ENCODE measurements at regions not wholly inside any gene's neighbourhood (a gene's known extent, or its start where the extent isn't known, plus 50 kb on each side); places are given as distances from the start of the nearest gene placed in this dataset.
"Not testable (repeated sequence)": the region's sequence is repeated elsewhere in the genome, so short reads cannot be mapped to it uniquely, and the experiment has no call there.

DNA sequence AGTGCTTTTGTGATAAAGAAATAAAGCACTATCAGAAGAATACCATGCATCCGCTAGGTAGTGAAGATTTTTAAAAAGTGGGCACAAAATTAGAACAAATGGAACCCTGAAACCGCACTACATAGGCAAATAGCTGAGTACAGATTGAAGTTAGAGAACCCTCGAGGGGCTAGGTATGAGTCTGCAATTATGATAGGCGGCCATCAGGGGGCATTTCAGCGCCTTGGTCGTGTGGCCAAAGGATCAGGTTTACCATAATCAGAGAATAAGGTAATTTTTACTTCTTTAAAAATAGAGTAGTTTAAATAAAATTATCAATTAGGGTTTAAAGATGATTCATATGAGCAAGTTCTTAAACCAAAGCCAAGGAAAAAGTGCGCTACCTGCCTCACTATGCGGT lies 129.8 kb downstream of the TMX1 start:
- Histone ChIP-seq H3K4me1 (ENCODE audit: control insufficient read depth in 2 of 2, insufficient read depth in 1 of 2, low read depth in 1 of 2, low read length in 2 of 2) (no peaks in the 10 kb centered on the region), H4K91ac (ENCODE audit: low read depth, low read length, poor library complexity) (no peak overlapping the region), H3K27me3 (ENCODE audit: control insufficient read depth in 3 of 3, insufficient read depth in 3 of 3, low read depth in 1 of 3, low read length in 3 of 3) (peaks cover 0 to 5% (median 0%) of the 10 kb centered on the region in 3 experiments), H2AFZ (ENCODE audit: low read length) (no peak overlapping the region), H4K8ac (ENCODE audit: low read depth, low read length) (no peak overlapping the region), H3K18ac (ENCODE audit: low read length) (no peak overlapping the region), H2AK5ac (ENCODE audit: low read depth, low read length) (no peak overlapping the region), H2BK120ac (ENCODE audit: low read depth, low read length) (no peak overlapping the region), H3K36me3 (replicated peaks in 1 of 2; ENCODE audit: control insufficient read depth in 2 of 2, insufficient read depth in 2 of 2, low read length in 2 of 2) (no peaks in the 10 kb centered on the region), H3K27ac (replicated peaks; ENCODE audit: low read length) (no peak overlapping the region), H3K79me1 (ENCODE audit: low read depth, low read length) (no peaks in the 10 kb centered on the region), H2BK15ac (ENCODE audit: low read length) (no peak overlapping the region), H2BK5ac (ENCODE audit: low read length) (no peak overlapping the region), H2BK12ac (ENCODE audit: low read length) (no peak overlapping the region), H3K9ac (ENCODE audit: low read depth, low read length, poor library complexity) (no peak overlapping the region), H3K4ac (ENCODE audit: low read length) (no peak overlapping the region), H3K14ac (ENCODE audit: low read length) (no peak overlapping the region), H3K23ac (ENCODE audit: low read depth, low read length, poor library complexity) (no peak overlapping the region), H3K4me3 (ENCODE audit: low read length in 2 of 2) (no peak overlapping the region), H3K9me3 (replicated peaks in 1 of 2; ENCODE audit: control insufficient read depth in 2 of 2, insufficient read depth in 1 of 2, low read depth in 1 of 2, low read length in 2 of 2) (no peaks in the 10 kb centered on the region), H3K4me2 (ENCODE audit: insufficient read depth, low read length, poor library complexity, severe bottlenecking) (no peak overlapping the region)
- DNase-seq (ENCODE audit: low spot score) = no peak
- WGBS, 2 donors (ENCODE audit: extremely low coverage in 2 of 2, insufficient read length in 2 of 2, insufficient replicate concordance in 1 of 2) = no CpG with 5 or more reads among the region's 8 CpGs

DNA sequence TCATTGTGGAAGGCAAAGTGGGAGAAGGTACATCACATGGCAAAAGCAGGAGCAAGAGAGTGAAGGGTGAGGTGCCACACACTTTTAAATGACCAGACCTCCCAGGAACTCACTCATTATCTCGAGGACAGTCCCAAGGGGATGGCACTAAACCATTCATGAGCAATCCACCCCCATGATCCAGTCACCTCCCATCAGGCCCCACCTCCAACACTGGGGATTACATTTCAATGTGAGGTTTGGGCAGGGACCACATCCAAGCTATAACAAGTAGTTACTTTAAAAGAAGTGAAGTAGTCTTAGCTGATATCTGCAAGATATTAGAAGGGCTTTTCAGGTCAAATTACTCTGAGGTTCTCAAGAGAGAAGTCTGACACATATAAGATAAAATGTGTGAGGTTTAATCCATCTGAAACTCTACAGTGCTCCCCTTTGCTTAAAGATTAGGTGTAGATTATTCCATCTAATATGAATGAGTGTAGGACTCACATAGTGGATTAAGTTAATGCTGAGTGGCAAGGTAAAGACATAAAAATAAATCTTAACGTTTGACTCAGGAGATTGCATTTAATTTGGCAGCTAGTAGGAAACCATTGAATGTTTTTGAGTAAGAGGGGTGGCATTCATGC lies 130.8 kb downstream of the TMX1 start:
- Histone ChIP-seq H2BK5ac (ENCODE audit: low read length) (no peak overlapping the region), H2BK12ac (ENCODE audit: low read length) (no peak overlapping the region), H3K36me3 (replicated peaks in 1 of 2; ENCODE audit: control insufficient read depth in 2 of 2, insufficient read depth in 2 of 2, low read length in 2 of 2) (no peaks in the 10 kb centered on the region), H2BK120ac (ENCODE audit: low read depth, low read length) (no peak overlapping the region), H3K9me3 (replicated peaks in 1 of 2; ENCODE audit: control insufficient read depth in 2 of 2, insufficient read depth in 1 of 2, low read depth in 1 of 2, low read length in 2 of 2) (no peaks in the 10 kb centered on the region), H3K4ac (ENCODE audit: low read length) (no peak overlapping the region), H3K23ac (ENCODE audit: low read depth, low read length, poor library complexity) (no peak overlapping the region), H3K79me1 (ENCODE audit: low read depth, low read length) (no peaks in the 10 kb centered on the region), H3K4me3 (ENCODE audit: low read length in 2 of 2) (no peak overlapping the region), H3K14ac (ENCODE audit: low read length) (no peak overlapping the region), H3K4me2 (ENCODE audit: insufficient read depth, low read length, poor library complexity, severe bottlenecking) (no peak overlapping the region), H3K18ac (ENCODE audit: low read length) (no peak overlapping the region), H3K9ac (ENCODE audit: low read depth, low read length, poor library complexity) (no peak overlapping the region), H3K4me1 (ENCODE audit: control insufficient read depth in 2 of 2, insufficient read depth in 1 of 2, low read depth in 1 of 2, low read length in 2 of 2) (no peaks in the 10 kb centered on the region), H2AK5ac (ENCODE audit: low read depth, low read length) (no peak overlapping the region), H3K27me3 (ENCODE audit: control insufficient read depth in 3 of 3, insufficient read depth in 3 of 3, low read depth in 1 of 3, low read length in 3 of 3) (peaks cover 0 to 5% (median 0%) of the 10 kb centered on the region in 3 experiments), H4K8ac (ENCODE audit: low read depth, low read length) (no peak overlapping the region), H4K91ac (ENCODE audit: low read depth, low read length, poor library complexity) (no peak overlapping the region), H2BK15ac (ENCODE audit: low read length) (no peak overlapping the region), H2AFZ (ENCODE audit: low read length) (no peak overlapping the region), H3K27ac (replicated peaks; ENCODE audit: low read length) (no peak overlapping the region)
- DNase-seq (ENCODE audit: low spot score) = no peak
- no CpG with 5 or more reads among the region's 2 CpGs for WGBS, 2 donors (ENCODE audit: extremely low coverage in 2 of 2, insufficient read length in 2 of 2, insufficient replicate concordance in 1 of 2)

DNA sequence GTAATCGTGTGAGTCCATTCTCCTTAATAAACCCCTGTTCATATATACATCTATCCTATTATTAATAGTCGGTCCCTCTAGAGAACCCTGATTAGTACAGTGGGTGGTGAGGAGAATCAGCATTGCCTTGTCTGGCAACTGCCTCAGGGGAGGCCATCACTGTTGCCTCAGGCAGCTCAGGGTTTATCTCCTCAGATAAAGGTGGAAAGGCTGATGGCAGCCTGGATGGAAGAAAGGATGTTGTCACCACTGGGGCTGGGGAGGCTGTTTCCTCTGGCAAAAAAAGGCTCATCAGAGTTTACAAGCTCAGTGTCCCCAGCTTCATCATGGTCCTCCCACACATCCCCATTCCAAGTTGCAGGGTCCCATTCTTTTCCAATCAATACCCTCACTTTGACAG lies 137.1 kb downstream of the TMX1 start:
- not testable (repeated sequence) for H2AK5ac ChIP-seq (ENCODE audit: low read depth, low read length); H3K27ac ChIP-seq (replicated peaks; ENCODE audit: low read length); H2AFZ ChIP-seq (ENCODE audit: low read length); H3K14ac ChIP-seq (ENCODE audit: low read length); H3K18ac ChIP-seq (ENCODE audit: low read length); H3K4ac ChIP-seq (ENCODE audit: low read length); H2BK5ac ChIP-seq (ENCODE audit: low read length); H3K36me3 ChIP-seq (replicated peaks in 1 of 2; ENCODE audit: control insufficient read depth in 2 of 2, insufficient read depth in 2 of 2, low read length in 2 of 2); H3K23ac ChIP-seq (ENCODE audit: low read depth, low read length, poor library complexity); H2BK12ac ChIP-seq (ENCODE audit: low read length); DNase-seq (ENCODE audit: low spot score); H4K91ac ChIP-seq (ENCODE audit: low read depth, low read length, poor library complexity); H3K4me1 ChIP-seq (ENCODE audit: control insufficient read depth in 2 of 2, insufficient read depth in 1 of 2, low read depth in 1 of 2, low read length in 2 of 2); H3K9me3 ChIP-seq (replicated peaks in 1 of 2; ENCODE audit: control insufficient read depth in 2 of 2, insufficient read depth in 1 of 2, low read depth in 1 of 2, low read length in 2 of 2); H3K79me1 ChIP-seq (ENCODE audit: low read depth, low read length); H3K9ac ChIP-seq (ENCODE audit: low read depth, low read length, poor library complexity); H2BK15ac ChIP-seq (ENCODE audit: low read length); H4K8ac ChIP-seq (ENCODE audit: low read depth, low read length); H3K4me3 ChIP-seq (ENCODE audit: low read length in 2 of 2); H3K27me3 ChIP-seq (ENCODE audit: control insufficient read depth in 3 of 3, insufficient read depth in 3 of 3, low read depth in 1 of 3, low read length in 3 of 3); H3K4me2 ChIP-seq (ENCODE audit: insufficient read depth, low read length, poor library complexity, severe bottlenecking); H2BK120ac ChIP-seq (ENCODE audit: low read depth, low read length)
- WGBS, 2 donors (ENCODE audit: extremely low coverage in 2 of 2, insufficient read length in 2 of 2, insufficient replicate concordance in 1 of 2) = no CpG with 5 or more reads among the region's 2 CpGs

DNA sequence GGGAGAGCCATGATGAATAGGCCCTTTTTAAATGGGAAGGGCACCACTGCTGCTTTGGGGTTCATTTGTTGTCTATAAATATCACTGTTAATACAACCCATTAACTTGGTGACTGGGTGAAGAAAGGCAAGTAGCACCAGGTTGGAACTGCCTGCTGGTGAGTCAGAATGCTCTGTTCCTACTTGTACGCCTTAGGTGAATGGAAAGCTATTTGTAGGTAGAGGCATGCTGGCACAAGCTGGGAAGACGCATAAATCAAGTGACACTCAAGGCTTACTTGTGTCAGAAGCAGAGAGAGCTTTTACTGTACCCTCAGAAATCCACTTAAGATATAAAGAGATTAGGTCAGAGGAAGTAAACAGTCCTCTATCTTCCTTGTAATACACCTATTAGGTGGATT lies 142.5 kb downstream of the TMX1 start:
- no peak overlapping the region for H2AK5ac ChIP-seq (ENCODE audit: low read depth, low read length)
- no peak overlapping the region for H3K4me2 ChIP-seq (ENCODE audit: insufficient read depth, low read length, poor library complexity, severe bottlenecking)
- H4K8ac ChIP-seq (ENCODE audit: low read depth, low read length) = no peak overlapping the region
- H3K9ac ChIP-seq (ENCODE audit: low read depth, low read length, poor library complexity) = no peak overlapping the region
- no peak overlapping the region for H2BK12ac ChIP-seq (ENCODE audit: low read length)
- no peak overlapping the region for H3K23ac ChIP-seq (ENCODE audit: low read depth, low read length, poor library complexity)
- H4K91ac ChIP-seq (ENCODE audit: low read depth, low read length, poor library complexity) = no peak overlapping the region
- no peak overlapping the region for H2BK5ac ChIP-seq (ENCODE audit: low read length)
- H3K18ac ChIP-seq (ENCODE audit: low read length) = no peak overlapping the region
- no peaks in the 10 kb centered on the region for H3K9me3 ChIP-seq (replicated peaks in 1 of 2; ENCODE audit: control insufficient read depth in 2 of 2, insufficient read depth in 1 of 2, low read depth in 1 of 2, low read length in 2 of 2)
- H3K27me3 ChIP-seq (ENCODE audit: control insufficient read depth in 3 of 3, insufficient read depth in 3 of 3, low read depth in 1 of 3, low read length in 3 of 3) = no peaks in the 10 kb centered on the region
- no CpG with 5 or more reads among the region's 2 CpGs for WGBS, 2 donors (ENCODE audit: extremely low coverage in 2 of 2, insufficient read length in 2 of 2, insufficient replicate concordance in 1 of 2)
- H2AFZ ChIP-seq (ENCODE audit: low read length) = no peak overlapping the region
- no peaks in the 10 kb centered on the region for H3K4me1 ChIP-seq (ENCODE audit: control insufficient read depth in 2 of 2, insufficient read depth in 1 of 2, low read depth in 1 of 2, low read length in 2 of 2)
- H3K36me3 ChIP-seq (replicated peaks in 1 of 2; ENCODE audit: control insufficient read depth in 2 of 2, insufficient read depth in 2 of 2, low read length in 2 of 2) = no peaks in the 10 kb centered on the region
- no peak overlapping the region for H3K4me3 ChIP-seq (ENCODE audit: low read length in 2 of 2)
- H3K27ac ChIP-seq (replicated peaks; ENCODE audit: low read length) = no peak overlapping the region
- no peak for DNase-seq (ENCODE audit: low spot score)
- no peak overlapping the region for H2BK15ac ChIP-seq (ENCODE audit: low read length)
- H3K4ac ChIP-seq (ENCODE audit: low read length) = no peak overlapping the region
- H3K79me1 ChIP-seq (ENCODE audit: low read depth, low read length) = no peaks in the 10 kb centered on the region
- H2BK120ac ChIP-seq (ENCODE audit: low read depth, low read length) = no peak overlapping the region
- H3K14ac ChIP-seq (ENCODE audit: low read length) = no peak overlapping the region

Measured in neuronal stem cell (in vitro differentiated cells).